Activated T-cell treated with anti-CD3 and anti-CD28 coated beads for 4 hours (primary cell): ENCODE measurements at regions not wholly inside any gene's neighbourhood (a gene's known extent, or its start where the extent isn't known, plus 50 kb on each side); places are given as distances from the start of the nearest gene placed in this dataset.
A peak's percentile ranks its signal among the peaks of the same experiment; 100 is the strongest.
"Not testable (repeated sequence)": the region's sequence is repeated elsewhere in the genome, so short reads cannot be mapped to it uniquely, and the experiment has no call there.

ENCODE experiments used
- DNase-seq: peaks from one replicate; pipeline ENCODE4 v3.0.0-alpha.2; 2020

DNA sequence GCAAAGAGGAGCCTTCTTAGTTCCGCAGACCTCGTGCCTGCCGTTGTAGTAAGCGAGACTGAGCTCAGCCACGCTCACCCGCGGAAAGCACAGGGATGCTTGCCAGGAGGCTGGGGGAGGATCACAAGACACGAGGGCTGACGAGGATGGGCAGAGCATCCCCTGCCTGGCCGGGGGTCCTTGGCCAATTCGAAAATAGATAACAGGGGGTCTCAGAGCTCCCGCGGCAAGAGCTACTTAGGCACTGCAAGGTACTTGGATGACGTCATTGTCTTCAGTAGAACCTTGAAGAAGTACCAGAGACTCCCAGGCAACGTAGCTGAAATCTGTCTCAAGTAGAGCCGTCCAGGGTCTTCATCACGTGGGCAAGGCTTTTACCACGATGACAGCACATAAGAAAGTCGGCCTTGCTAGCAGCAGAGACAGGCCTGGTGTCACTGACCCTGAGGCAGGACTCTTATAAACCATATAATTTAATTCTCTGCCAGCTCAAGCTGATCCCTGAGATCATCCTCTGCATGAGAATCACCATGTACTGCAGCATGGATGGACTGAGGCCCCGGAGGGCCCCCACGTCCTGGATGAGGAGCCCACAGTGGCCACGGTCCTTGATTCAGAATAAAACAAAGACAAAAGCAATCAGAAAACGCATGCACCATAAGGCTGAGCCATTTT is 81.9 kb downstream of the TMEM18 start:
- DNase-seq = no peak

DNA sequence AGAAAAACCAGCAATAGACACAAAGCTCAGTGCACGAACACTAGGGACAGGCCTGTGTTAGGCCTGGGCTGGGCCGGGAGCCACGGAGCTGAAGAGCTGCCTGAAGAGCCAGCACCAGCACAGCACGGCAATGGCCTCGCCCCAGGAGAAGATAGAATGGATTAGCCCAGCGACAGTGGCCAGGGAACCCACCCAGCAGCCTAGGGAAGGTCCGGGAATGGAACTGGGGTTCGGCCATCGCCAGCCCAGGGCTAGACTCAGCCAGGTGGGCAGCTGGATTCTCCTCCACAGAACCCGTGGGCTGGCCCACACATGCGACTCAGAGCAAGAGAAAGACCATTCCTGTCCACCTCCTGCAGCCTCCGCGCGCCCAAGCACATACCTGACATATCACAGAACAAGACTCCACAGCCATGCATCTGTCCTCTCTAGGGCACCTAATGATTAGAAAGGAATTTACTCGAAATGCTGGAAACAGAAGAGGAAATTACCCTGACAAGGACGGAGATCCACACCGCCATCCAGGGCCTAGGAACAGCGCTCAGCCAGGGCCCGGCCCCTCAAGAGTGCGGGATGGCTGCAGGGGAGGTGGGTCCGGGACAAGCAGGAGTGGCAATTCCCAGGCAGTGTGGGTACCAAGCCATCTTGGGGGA is 82.8 kb downstream of the TMEM18 start:
- DNase-seq = no peak

DNA sequence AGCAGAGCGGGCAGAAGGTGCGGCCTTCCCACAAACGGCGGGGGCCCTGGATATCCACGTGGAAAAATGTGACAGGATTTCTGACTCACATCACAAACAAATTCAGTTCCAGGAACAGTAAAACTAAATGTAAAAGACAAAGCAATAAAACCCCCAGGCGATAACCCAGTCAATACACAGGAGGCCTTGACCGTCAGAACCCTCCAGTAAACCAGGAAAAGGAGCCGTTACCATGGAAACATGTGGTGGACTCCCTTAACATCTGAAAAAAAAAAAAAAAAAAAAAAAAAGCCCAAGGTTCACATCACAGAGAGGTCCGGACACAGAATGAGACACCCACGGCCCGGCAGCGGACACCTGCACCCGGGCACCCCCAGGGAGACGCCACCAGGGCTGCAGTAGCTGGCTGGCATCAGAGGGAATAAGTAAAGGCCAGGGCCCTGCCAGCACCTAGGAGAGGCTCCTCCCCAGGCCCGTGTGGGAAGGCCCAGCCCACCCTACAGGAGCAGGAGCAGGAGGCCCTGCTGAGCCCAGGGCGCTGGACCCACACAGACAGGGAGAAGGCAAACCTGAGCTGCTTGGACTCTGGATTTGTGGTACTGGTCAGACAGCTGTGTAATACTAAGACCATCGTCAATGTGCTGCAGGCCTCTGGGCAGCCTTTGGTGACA is 83.7 kb downstream of the TMEM18 start:
- no peak for DNase-seq

DNA sequence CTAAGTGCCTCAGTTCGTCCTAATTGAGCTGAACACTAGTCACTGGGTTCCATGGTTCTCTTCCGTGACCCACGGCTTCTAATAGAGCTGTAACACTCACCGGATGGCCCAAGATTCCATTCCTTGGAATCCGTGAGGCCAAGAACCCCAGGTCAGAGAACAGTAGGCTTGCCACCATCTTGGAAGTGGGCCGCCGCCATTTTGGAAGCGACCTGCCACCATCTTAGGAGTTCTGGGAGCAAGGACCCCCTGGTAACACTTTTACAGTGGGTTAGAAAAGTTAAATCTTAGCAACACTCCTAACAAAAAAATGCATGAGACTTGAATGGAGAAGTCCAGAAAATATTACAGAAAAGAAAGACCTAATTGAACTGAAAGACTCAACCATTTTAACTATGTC is 84.5 kb downstream of the TMEM18 start:
- no peak for DNase-seq

DNA sequence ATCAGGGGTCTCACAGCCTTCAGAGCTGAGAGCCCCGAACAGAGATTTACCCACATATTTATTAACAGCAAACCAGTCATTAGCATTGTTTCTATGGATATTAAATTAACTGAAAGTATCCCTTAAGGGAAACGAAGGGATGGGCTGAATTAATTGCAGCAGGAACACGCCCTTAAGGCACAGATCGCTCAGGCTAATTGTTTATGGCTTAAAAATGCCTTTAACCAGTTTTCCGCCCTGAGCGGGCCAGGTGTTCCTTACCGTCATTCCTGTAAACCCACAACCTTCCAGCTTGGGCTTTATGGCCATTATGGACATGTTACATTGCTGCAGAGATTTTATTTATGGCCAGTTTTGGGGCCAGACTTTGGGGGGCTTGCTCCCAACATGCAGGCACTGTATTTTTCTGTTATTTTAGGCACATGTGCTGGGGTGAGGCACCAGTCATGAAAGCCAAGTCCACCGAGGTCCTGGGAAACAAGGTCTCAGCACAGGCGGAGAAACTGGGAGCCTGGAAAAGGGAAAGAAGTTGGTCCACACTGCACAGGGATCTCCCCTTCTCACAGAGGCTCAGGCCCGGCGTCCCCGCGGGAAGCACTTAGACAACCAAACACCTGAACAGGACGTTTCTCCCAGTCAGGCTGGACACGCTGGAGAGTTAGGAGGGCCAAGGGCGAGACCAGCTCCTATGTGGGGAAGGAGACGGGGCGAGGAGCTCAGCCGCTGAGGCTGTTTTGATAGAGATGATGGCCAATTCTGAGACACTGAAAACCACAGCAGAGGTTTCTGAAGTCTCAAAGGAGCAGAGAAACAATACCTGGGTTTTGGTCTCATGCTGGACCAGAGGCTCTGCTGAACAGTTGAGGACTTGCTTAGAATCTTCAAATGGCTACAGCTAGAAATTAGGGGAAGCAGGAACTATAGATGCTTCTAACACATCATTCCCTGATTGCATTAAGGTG is 86.7 kb downstream of the TMEM18 start:
- no peak for DNase-seq

DNA sequence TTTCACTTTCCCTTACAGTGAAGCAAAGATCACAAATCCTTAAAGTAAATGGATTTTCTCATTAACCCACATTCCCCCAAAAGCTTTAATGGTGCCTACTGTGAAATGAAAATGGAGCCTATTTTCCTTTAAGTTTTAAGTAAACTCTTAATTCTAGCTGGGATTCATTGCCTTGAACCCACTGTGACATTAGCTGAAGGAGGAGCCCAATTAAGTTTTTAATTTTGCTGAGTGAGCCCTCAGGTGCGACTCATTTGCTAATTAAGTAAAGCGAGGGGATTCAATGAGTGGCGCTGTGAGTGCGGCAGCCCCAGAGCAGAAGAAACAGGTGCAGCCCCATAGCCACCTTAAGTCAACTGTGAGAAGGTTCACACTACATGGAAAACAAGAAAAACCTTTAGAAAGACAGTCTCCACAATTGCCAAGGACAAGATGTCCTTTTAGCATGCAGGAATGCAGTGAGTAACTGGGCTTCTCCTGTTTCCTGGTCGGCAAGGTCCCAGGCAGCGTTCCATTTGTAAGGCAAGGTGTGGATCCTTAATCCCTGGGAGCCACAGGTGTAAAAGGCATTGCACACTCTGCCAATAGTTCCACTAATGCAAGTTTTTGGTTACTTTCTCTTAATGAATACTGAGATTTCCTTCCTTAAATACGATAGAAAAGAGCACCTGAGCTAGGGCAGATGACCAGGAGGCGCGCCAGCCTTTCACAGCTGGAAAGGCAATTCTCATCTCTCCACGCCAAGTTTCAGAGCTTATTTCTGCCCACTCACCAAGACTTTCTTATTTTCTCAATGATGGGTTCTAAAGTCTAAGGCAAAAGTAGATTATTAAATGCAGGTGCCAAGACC is 87.7 kb downstream of the TMEM18 start:
- DNase-seq = no peak

DNA sequence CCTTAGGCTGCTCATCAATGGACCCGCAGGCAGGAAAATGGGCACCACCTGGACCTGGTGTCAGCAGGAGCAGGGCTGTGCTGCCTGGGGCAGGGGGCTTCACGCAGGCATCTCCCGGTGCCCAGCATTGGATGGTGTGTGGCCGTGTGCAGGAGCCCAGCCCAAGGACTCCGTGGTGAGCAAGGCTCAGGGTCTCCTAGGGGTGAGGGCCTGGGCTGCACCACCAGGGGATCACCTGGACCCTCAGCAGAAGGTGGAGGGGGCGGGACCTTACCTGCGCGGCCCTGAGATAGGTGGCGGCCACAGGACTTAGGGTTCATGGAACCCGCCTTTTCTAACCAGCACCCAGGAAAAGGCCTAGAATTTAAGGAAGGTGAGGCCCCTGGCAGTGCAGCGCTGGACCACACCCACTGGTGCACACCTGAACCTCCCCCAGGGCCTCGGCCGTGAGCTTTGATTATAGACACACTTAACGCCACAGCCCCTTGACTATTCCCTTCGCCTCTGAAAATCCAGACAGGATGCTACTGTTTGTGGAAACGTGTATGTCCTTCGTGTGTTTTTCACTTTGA is 89.0 kb downstream of the TMEM18 start:
- DNase-seq = no peak

DNA sequence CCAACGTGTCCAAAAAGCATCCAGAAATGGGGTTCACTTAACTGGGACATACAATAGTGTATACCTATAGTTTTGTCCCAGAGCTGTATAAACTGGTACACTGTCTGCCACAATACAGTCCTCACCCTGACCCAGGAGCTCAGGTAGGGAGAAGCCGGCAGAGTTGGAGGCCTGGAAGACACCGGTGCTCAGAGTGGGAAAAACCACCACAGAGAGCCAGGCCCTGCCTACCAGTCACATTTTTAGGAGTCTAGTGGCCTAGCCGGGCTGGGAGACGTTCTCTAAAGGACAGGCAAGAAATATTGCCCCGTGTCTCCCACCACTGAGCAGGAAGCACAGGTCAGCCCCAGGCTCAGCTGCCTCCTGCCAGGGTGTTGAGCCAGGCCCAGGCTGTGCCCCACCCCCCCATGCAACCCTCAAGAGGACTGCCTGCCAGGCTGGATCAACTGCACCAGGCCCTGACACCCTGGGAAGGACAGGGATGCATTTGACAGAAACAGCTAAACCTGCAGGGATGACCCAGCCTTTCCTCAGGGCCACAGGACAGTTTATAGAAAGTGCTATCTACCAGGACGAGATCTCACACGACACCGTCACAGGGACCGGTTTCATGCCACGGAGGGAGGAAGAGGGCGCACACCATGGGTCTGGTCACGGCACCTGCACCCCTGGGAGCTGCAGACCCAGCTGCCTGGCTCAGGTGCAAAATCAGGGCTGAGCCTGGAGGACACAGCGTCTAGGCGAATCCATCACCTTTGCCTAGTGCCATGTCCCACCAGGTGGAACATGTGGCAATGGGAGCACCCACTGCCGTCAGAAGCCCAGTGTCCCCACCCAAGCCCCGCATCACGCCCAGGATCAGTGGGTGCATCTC is 89.9 kb downstream of the TMEM18 start:
- no peak for DNase-seq

DNA sequence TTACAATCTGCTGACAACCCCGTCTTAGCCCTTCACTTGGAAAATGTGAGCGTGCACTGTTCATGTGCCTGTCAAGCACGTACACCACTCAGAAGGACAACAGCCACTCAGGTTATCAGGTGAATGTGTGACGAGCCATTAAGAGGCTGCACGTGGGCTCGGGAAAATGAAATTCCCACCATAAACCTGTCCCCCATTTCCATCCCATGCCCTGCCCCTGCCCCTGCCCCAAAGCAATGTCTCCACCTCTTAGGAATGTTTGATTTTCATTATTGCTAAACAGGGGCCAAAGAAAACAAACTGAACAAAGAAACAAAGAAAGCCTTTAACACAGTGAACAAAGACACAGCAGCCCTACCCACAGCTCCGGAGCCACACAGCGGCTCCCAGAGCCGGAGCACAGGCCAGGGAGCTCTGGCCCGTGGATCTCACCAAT is 90.5 kb downstream of the TMEM18 start:
- no peak for DNase-seq

DNA sequence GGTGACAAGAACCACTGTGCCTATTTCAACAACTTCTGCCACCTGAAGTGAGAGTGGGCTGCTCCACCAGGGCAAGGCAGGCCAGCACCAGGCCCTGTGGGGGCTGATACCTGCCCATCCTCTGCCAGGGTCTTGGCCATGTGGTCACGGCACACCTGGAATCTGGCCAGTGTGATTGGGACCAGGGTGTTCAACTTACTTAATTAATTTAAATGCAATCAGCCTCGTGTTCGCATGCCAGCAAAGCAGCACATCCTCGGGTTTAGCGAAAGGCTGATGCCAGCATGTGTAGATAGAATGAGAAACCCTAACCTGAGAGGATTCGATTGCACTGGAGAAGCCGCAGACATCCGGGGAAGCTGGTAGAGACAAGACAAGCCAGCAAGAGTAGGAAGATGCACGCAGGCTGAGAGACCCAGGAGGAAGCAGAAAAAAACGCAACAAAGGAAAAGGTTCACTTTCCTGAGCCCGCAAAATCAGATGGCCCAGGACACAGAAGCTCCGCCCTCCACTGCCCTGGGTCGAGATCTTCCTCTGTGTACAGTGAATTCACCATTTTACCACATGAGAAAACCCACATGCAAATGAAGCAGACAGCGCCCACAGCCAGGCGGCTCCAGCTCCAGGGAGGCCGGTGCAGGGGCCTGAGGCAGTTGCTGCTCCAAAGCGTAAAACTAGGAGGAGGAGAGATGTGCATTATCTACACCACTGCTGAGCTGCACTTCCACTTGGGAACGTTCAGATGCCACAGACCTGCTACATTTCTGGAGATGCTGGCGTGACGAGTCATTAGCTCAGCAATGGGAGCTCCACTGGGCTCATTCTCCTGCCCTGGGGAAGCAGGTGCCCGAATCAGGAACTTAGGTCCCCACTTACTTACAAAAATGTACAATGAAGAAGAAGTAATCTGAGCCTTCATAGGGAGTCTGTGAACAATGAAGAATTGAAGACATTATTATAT is 92.1 kb downstream of the TMEM18 start:
- peak; percentile 1 for DNase-seq

DNA sequence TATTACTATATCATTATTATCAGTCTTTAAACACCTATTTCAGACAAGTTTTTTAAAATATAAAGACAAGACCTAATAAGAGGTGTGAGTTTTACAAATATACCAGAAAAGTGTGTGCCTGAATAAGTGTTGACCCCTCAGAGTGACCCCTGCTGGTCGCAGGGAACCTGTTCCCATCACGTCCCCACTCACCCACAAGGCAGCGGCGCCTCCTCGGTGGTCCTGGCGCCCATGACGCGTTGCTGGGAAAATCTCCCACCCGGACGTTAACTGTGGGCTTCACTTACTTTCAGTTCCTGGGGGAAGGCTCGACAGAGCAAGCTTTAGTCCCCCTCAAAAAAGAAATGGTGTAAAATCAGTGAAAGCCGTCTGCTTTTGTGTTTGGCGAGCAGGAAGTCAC is 93.5 kb downstream of the TMEM18 start:
- DNase-seq = no peak

DNA sequence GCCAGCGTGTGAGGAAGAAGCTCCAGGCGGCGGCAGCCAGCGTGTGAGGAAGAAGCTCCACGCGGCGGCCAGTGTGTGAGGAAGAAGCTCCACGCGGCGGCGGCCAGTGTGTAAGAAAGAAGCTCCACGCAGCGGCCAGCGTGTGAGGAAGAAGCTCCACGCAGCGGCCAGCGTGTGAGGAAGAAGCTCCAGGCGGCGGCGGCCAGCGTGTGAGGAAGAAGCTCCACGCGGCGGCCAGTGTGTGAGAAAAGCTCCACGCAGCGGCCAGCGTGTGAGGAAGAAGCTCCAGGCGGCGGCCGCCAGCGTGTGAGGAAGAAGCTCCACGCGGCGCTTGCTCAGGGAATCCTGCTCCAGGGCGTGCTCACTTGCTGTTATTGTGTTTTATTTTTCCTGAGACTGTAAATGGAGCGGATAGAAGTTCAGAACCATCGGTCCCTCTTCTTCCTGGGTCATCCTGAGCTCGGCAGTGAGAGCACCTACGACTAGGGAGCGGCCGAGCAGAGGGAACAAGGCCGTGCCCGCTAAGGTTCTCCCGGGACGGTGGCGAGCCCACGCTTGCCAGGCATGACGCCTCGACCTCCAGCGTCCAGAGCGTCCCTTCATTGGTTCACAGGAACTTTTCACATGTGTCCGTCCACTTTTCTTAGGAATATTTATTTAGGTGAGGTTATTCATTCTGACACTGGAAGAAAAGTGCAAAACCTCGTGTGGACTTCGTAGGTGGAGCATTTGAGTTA is 94.2 kb downstream of the TMEM18 start:
- DNase-seq = no peak

DNA sequence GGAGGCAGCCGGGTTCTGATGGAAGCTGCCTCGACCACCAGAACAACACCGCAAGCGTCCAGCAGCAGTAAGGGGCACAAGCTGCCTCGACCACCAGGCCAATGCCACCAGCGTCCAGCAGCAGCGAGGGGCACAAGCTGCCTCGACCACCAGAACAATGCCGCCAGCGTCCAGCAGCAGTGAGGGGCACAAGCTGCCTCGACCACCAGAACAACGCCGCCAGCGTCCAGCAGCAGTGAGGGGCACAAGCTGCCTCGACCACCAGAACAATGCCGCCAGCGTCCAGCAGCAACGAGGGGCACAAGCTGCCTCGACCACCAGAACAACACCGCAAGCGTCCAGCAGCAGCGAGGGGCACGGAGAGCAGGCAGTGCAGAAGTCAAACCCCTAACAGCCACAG is 94.9 kb downstream of the TMEM18 start:
- not testable (repeated sequence) for DNase-seq

DNA sequence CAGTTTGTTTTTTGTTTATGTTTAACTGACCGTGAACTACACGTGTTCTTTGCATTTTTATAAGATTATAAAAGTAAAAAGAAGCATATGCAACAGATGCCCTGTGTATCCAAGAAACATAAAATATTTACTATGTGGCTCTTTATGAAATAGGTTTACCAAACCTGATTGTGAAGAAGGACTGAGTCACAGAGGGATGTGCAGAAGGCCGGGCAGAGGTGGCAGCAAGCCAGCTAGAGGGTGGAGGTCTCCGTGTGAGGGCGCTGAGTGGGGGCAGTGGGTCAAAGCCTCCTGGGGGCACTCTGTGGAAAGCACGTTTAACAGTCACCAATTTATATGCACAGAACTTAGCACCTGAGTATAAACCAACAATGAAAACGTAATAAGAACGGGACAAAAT is 97.2 kb downstream of the TMEM18 start:
- DNase-seq = no peak

DNA sequence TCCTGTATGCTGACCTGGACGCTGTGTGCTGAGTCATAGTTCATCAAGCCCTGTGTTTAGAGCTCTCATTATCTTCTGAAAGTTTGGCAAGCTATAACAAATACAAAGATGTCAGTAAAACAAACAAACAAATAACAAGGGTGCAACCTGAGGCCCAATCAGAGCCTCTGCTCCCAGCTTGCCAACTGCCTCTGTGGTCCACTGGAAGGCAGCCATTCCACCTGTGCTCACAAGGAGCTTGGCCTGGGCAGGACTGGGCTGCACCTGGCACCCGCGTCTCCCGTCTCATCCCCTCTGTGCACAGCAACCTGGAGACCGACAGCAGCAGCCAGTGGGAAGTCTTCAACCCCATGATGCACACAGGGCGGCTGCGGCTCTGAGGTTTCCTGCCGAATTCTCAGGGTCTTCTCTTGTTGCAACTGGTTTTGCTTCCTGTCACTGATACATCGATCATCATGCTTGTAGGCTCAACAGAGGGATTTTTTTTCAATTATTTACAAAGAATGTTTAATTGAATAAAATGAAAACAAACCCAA is 97.8 kb downstream of the TMEM18 start:
- no peak for DNase-seq

DNA sequence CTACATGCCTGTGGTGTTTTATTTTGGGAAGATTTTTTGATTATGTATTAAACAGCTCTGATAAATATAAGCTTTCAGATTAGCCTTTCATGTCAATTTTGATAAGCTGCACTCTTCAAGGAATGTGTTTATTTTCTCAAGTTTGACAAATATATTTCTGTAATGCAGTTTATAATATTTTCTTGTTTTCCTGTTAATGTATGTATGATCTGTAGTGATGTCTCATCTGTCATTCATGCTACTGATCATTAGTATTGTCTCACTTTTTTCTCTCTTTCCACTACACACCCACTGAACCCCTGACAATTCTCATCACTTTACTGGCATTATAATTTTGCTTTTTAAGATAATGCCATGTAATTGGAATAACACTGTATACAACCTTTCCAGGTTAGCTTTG is 100.9 kb downstream of the TMEM18 start:
- DNase-seq = no peak

DNA sequence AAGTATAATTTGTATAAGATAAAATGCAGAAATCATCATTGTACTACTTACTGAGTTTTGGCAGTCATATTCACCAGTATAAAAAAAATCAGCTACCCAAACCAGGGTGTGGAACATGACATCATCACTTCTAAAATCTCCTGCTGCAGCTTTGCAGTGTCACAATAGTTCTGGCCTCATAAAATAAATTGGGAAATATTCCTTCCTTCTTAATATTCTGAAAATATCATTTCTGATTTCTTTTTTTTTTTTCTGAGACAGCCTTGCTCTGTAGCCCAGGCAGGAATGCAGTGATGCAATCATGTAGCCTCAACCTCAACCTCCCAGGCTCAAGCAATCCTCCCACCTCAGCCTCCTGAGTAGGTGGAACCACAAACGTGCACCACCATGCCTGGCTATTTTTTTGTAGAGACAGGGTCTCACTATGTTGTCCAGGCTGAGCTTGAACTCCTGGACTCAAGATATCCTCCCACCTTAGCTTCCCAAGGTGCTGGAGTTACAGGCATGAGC is 101.4 kb downstream of the TMEM18 start:
- no peak for DNase-seq

DNA sequence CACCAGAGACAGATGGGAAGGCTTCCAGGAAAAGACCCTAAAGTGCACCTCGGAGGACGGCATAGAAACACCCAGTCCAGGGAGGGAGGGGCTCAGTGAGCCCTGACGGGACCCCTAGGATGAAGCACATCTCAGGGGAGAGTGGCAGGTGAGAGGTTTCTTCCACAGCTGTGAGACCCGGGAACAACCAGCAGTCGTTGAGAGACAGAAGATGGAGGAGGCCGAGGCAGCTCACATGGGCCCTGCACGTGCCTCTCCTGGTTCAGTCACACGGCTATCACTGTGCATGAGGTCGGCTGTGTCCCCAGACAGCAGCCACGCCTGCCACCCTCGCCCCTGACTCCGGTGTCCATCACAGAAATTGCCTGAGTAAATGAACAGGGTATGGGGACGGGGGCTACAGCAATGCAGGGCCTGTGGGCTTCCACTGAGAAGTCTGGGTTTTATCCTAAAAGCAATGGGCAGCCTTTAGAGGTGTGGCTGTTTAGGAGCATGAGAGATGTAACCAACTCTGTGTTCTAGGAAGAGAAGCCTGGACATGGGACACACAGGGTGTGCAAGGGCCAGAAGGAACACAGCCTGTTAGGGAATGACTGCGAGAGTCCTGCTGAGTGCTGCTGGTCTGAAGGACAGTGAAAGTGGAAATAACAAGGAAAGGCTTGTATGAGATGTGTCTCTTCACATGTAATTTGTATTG is 102.0 kb downstream of the TMEM18 start:
- no peak for DNase-seq
